Adrenal gland (tissue), 5 donors: ENCODE measurements at regions not wholly inside any gene's neighbourhood (a gene's known extent, or its start where the extent isn't known, plus 50 kb on each side); places are given as distances from the start of the nearest gene placed in this dataset.

Experiments
- CTCF ChIP-seq, 6 experiments: fragments of 450-650 bp in 4 of 6; fragments of 200-600 bp in 2 of 6; sonication (generic) in 1 of 6; IDR thresholded peaks; 1 replicate in 5 of 6; 2 replicates in 1 of 6; pipeline versions ENCODE4 v1.5.1 to v1.8.0; 2016 to 2021; ENCODE audit warnings: antibody characterized with exemption in 6 of 6, mild to moderate bottlenecking in 2 of 6, moderate library complexity in 1 of 6
- POLR2A ChIP-seq, 2 donors: fragments of 450-650 bp; IDR thresholded peaks; one replicate each; pipeline ENCODE4 v1.6.1; 2017; ENCODE audit warnings: antibody characterized with exemption in 2 of 2, mild to moderate bottlenecking in 2 of 2, moderate library complexity in 1 of 2
- donor health status: DM: no; HTN: no; CAD: no.

DNA sequence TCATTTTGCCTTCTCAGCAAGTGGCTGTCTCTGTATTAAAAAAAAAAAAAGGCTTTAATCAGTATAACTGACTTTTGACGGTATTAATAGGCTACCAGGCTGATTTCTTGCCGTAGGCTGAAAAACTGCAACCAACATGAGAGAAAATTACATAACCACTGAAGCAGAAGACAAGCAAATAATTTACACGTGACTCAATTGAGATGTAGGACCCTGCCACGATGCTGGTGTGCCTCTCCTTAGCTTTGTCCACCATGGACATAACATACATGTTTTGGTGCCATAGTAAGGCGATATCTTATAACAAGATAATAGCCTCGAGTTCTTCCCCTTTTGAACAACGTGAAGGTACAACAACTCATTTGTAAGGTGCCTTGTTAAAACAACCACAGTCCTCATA is 88.7 kb upstream of the GRIP1 start:
- TF ChIP-seq POLR2A (IDR thresholded peaks at IDR 0.05) (no peak), CTCF (IDR thresholded peaks at IDR 0.05) (no peak)
